Ascending aorta (tissue), 2 donors: ENCODE measurements at regions not wholly inside any gene's neighbourhood (a gene's known extent, or its start where the extent isn't known, plus 50 kb on each side); places are given as distances from the start of the nearest gene placed in this dataset.

Experiments
- DNase-seq, 2 donors: peaks; one replicate each; pipeline ENCODE4 v3.0.0-alpha.2; 2019; ENCODE audit warnings: low spot score in 2 of 2
- H3K27ac ChIP-seq, 2 donors: fragments of 200-600 bp; sonication (generic); one replicate each; pipeline ENCODE4 v1.5.1; 2016 to 2017; ENCODE audit warnings: mild to moderate bottlenecking in 1 of 2
- H3K27me3 ChIP-seq: fragments of 200-600 bp; sonication (generic); one replicate; pipeline ENCODE4 v1.5.1; 2017
- H3K36me3 ChIP-seq, 2 donors: fragments of 200-600 bp; sonication (generic); one replicate each; pipeline ENCODE4 v1.5.1; 2016
- H3K4me1 ChIP-seq, 2 donors: fragments of 200-600 bp; sonication (generic); one replicate each; pipeline ENCODE4 v1.5.1; 2016 to 2017; ENCODE audit warnings: mild to moderate bottlenecking in 1 of 2
- H3K4me3 ChIP-seq, 2 donors: fragments of 200-600 bp; sonication (generic); one replicate each; pipeline ENCODE4 v1.5.1; 2016 to 2017; ENCODE audit warnings: mild to moderate bottlenecking in 1 of 2
- H3K9me3 ChIP-seq, 2 donors: fragments of 200-600 bp; sonication (generic); one replicate each; pipeline ENCODE4 v1.5.1; 2016
- intact Hi-C: fragments of 100-400 bp; cut with DNase I; formaldehyde crosslinking; loops from one replicate; pipeline ENCODE4 v1.15.1; 2023
- TF ChIP-seq, protein P1 (sequence below), 3 experiments: fragments of 200-600 bp in 2 of 3; fragments of 450-650 bp in 1 of 3; sonication (generic) in 2 of 3; IDR thresholded peaks; one replicate each; pipeline ENCODE4 v1.5.1; 2016 to 2019; ENCODE audit warnings: antibody characterized with exemption in 3 of 3, mild to moderate bottlenecking in 1 of 3, moderate library complexity in 1 of 3

GRCh38 chr6:102774326-102774725 lies 1380.8 kb downstream of the GRIK2 start:
- Histone ChIP-seq H3K4me3 (no peak overlapping the region), H3K4me1 (no peaks in the 10 kb centered on the region), H3K27ac (no peak overlapping the region), H3K27me3 (no peaks in the 10 kb centered on the region), H3K9me3 (peaks cover 0 to 8% of the 10 kb centered on the region in 2 donors), H3K36me3 (no peaks in the 10 kb centered on the region)
- intact Hi-C loops: no loop called here
- DNase-seq: no peak
- TF ChIP-seq, protein P1, sequence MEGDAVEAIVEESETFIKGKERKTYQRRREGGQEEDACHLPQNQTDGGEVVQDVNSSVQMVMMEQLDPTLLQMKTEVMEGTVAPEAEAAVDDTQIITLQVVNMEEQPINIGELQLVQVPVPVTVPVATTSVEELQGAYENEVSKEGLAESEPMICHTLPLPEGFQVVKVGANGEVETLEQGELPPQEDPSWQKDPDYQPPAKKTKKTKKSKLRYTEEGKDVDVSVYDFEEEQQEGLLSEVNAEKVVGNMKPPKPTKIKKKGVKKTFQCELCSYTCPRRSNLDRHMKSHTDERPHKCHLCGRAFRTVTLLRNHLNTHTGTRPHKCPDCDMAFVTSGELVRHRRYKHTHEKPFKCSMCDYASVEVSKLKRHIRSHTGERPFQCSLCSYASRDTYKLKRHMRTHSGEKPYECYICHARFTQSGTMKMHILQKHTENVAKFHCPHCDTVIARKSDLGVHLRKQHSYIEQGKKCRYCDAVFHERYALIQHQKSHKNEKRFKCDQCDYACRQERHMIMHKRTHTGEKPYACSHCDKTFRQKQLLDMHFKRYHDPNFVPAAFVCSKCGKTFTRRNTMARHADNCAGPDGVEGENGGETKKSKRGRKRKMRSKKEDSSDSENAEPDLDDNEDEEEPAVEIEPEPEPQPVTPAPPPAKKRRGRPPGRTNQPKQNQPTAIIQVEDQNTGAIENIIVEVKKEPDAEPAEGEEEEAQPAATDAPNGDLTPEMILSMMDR (IDR thresholded peaks at IDR 0.05): no peak

DNA sequence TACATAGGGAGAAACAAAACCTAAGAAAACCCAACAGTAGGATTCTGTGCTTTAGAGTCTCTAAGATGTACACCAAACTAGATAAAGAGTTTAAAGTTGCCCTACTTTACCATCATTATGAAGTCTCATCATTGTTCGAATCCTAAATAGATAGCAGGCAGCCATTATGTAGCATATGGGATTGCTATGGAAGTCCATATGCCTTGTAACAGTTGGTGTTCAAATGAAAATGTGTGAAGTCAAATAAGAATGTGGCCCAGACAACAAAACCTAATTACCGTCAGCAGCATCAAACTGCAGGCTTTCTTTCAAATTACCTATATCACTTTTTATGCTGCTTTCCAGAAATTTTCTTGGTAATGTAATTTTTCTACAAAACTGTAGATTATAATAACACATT lies 1380.1 kb downstream of the GRIK2 start:
- no peak overlapping the region for H3K27ac ChIP-seq
- no peaks in the 10 kb centered on the region for H3K4me1 ChIP-seq
- H3K4me3 ChIP-seq: no peak overlapping the region
- peaks cover 0 to 14% of the 10 kb centered on the region in 2 donors for H3K9me3 ChIP-seq
- no peak for DNase-seq
- H3K36me3 ChIP-seq: no peaks in the 10 kb centered on the region
- intact Hi-C loops: no loop called here
- H3K27me3 ChIP-seq: no peaks in the 10 kb centered on the region
- TF ChIP-seq, protein P1 (IDR thresholded peaks at IDR 0.05): no peak

DNA sequence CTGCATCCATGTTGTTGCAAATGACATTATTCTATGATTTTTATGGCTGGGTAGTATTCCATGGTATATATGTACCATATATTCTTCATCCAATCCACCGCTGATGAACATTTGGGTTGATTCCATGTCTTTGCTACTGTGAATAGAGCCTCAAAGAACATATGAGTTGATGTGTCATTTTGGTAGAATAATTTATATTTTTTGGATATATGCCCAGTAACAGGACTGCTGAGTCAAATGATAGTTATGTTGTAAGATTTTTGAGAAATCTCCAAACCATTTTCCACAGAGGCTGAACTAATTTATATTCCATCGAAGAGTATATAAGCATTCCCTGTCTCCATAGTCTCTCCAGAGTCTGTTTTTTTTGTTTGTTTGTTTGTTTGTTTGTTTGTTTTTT lies 1373.5 kb downstream of the GRIK2 start:
- no peaks in the 10 kb centered on the region for H3K36me3 ChIP-seq
- no peak for DNase-seq
- intact Hi-C loops: no loop called here

DNA sequence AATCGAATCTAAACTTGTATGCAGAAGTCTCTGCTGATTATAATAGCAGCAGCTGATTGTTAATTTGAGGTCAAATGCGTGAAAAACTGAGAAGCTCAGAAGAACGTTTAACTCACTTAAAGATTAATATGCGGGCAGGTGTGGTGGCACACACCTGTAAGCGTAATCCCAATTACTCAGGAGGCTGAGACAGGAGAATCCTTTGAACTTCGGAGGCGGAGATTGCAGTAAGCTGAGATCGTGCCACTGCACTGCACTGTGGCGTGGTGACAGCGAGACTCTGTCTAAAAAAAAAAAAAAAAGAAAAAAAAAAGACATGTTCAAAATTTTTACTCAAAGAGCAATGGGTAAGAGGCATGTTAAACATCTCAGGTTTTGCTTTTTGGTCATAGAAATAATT lies 1370.8 kb downstream of the GRIK2 start:
- Histone ChIP-seq H3K36me3 (no peaks in the 10 kb centered on the region), H3K27ac (no peak overlapping the region), H3K27me3 (no peaks in the 10 kb centered on the region), H3K4me3 (no peak overlapping the region), H3K4me1 (no peaks in the 10 kb centered on the region), H3K9me3 (peaks cover 0 to 6% of the 10 kb centered on the region in 2 donors)
- intact Hi-C loops: no loop called here
- TF ChIP-seq, protein P1 (IDR thresholded peaks at IDR 0.05): no peak
- DNase-seq: no peak

More for the DNA sequence above, 1373.5 kb downstream of the GRIK2 start:
- no peak overlapping the region for H3K4me3 ChIP-seq
- H3K27ac ChIP-seq: no peak overlapping the region
- no peaks in the 10 kb centered on the region for H3K27me3 ChIP-seq
- TF ChIP-seq, protein P1 (IDR thresholded peaks at IDR 0.05): no peak
- peaks cover 0 to 14% of the 10 kb centered on the region in 2 donors for H3K9me3 ChIP-seq
- H3K4me1 ChIP-seq: no peaks in the 10 kb centered on the region

- no peaks in the 10 kb centered on the region for H3K36me3 ChIP-seq
- DNase-seq: no peak
- no peaks in the 10 kb centered on the region for H3K4me1 ChIP-seq
- H3K27me3 ChIP-seq: no peaks in the 10 kb centered on the region
- H3K27ac ChIP-seq: no peak overlapping the region
- no peak overlapping the region for H3K4me3 ChIP-seq
- intact Hi-C loops: no loop called here
- TF ChIP-seq, protein P1 (IDR thresholded peaks at IDR 0.05): no peak
- H3K9me3 ChIP-seq: peaks cover 0 to 2% of the 10 kb centered on the region in 2 donors
These were observed 1370.4 kb downstream of the GRIK2 start for GRCh38 chr6:102763891-102764290.

DNA sequence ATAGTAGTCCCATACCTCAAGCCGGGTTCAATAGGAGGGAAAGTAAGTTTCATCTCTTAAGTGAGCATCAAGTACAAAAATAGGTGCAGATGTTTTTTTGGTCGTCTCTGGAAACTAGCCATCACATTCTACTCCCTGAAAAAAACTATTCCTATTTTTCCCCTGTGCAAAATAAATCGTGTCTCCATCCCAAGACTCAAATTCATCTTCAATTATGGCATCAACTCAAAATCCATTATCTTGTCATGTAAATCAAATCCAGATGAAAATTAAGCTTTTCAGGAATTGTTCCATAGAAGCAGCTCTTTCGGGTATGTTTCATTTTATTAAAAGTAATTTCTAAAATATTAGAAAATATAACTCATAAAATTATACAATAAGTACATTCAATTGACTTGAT lies 1368.4 kb downstream of the GRIK2 start:
- intact Hi-C loops: no loop called here
- H3K27me3 ChIP-seq: no peaks in the 10 kb centered on the region
- H3K9me3 ChIP-seq: no peaks in the 10 kb centered on the region
- no peak for DNase-seq
- TF ChIP-seq, protein P1 (IDR thresholded peaks at IDR 0.05): no peak
- no peaks in the 10 kb centered on the region for H3K4me1 ChIP-seq
- H3K36me3 ChIP-seq: no peaks in the 10 kb centered on the region
- no peak overlapping the region for H3K27ac ChIP-seq
- no peak overlapping the region for H3K4me3 ChIP-seq
